Astrocyte (in vitro differentiated cells and primary cell): ENCODE measurements at regions not wholly inside any gene's neighbourhood (a gene's known extent, or its start where the extent isn't known, plus 50 kb on each side); places are given as distances from the start of the nearest gene placed in this dataset.
A peak's percentile ranks its signal among the peaks of the same experiment; 100 is the strongest.

Source experiments
- DNase-seq: peaks from one replicate; pipeline ENCODE4 v3.0.0-alpha.2; 2010; ENCODE audit warnings: low read depth
- FAIRE-seq: peaks from 2 replicates; lab custom pipeline; 2011; peaks lifted over from hg19 to GRCh38; lab: Jason Lieb, UNC
- H2AFZ ChIP-seq: 2 replicates; pipeline ENCODE4 v1.6.0; 2012; ENCODE audit warnings: low read depth, low read length, inconsistent platforms
- H3K27ac ChIP-seq: 2 replicates; pipeline ENCODE4 v1.5.1; 2011; ENCODE audit warnings: low read depth, low read length, inconsistent platforms
- H3K27me3 ChIP-seq: 2 replicates; pipeline ENCODE4 v1.6.0; 2011; ENCODE audit warnings: low read length, inconsistent platforms; ENCODE audit not compliant: insufficient read depth
- H3K36me3 ChIP-seq: 2 replicates; pipeline ENCODE4 v1.5.1; 2011; ENCODE audit warnings: low read length, inconsistent platforms; ENCODE audit not compliant: insufficient read depth
- H3K4me1 ChIP-seq: 2 replicates; pipeline ENCODE4 v1.5.1; 2011; ENCODE audit warnings: low read length, inconsistent platforms; ENCODE audit not compliant: insufficient read depth
- H3K4me2 ChIP-seq: 2 replicates; pipeline ENCODE4 v1.6.0; 2012; ENCODE audit warnings: low read length, inconsistent platforms
- H3K4me3 ChIP-seq: 2 replicates; pipeline ENCODE4 v1.5.1; 2011; ENCODE audit warnings: low read depth, mild to moderate bottlenecking, low read length, inconsistent platforms; ENCODE audit not compliant: insufficient read depth
- H3K79me2 ChIP-seq: 2 replicates; pipeline ENCODE4 v1.6.0; 2012; ENCODE audit warnings: mild to moderate bottlenecking, low read length, inconsistent platforms; ENCODE audit not compliant: insufficient read depth
- H3K9ac ChIP-seq: 2 replicates; pipeline ENCODE4 v1.6.0; 2012; ENCODE audit warnings: mild to moderate bottlenecking, low read length, inconsistent platforms
- H3K9me3 ChIP-seq: 2 replicates; pipeline ENCODE4 v1.5.1; 2012; ENCODE audit warnings: low read depth, mild to moderate bottlenecking, low read length, inconsistent platforms; ENCODE audit not compliant: insufficient read depth
- H4K20me1 ChIP-seq: 2 replicates; pipeline ENCODE4 v1.6.0; 2012; ENCODE audit warnings: low read length, inconsistent platforms; ENCODE audit not compliant: insufficient read depth
- H3K27ac Mint-ChIP-seq: one replicate; pipeline ENCODE4 v1.8.0; 2021; ENCODE audit warnings: mild to moderate bottlenecking, mixed read lengths; ENCODE audit not compliant: unreplicated experiment
- H3K27me3 Mint-ChIP-seq: one replicate; pipeline ENCODE4 v1.8.0; 2021; ENCODE audit warnings: low read depth, mixed read lengths; ENCODE audit not compliant: unreplicated experiment
- H3K36me3 Mint-ChIP-seq: one replicate; pipeline ENCODE4 v1.8.0; 2021; ENCODE audit warnings: low read depth, mixed read lengths; ENCODE audit not compliant: unreplicated experiment
- H3K4me1 Mint-ChIP-seq: one replicate; pipeline ENCODE4 v1.8.0; 2021; ENCODE audit warnings: low read depth, mixed read lengths; ENCODE audit not compliant: unreplicated experiment
- H3K4me3 Mint-ChIP-seq: one replicate; pipeline ENCODE4 v1.8.0; 2021; ENCODE audit warnings: mild to moderate bottlenecking, moderate library complexity, mixed read lengths; ENCODE audit not compliant: unreplicated experiment
- H3K9me3 Mint-ChIP-seq: one replicate; pipeline ENCODE4 v1.8.0; 2021; ENCODE audit warnings: mild to moderate bottlenecking, mixed read lengths; ENCODE audit not compliant: unreplicated experiment
- EZH2 ChIP-seq: IDR thresholded peaks from 2 replicates; pipeline ENCODE4 v1.6.1; 2012; ENCODE audit warnings: mild to moderate bottlenecking, low read length, inconsistent platforms; ENCODE audit not compliant: insufficient read depth
- TF ChIP-seq, protein P1 (sequence below): IDR thresholded peaks from 2 replicates; pipeline ENCODE4 v1.5.1; 2011; ENCODE audit warnings: low read depth, mild to moderate bottlenecking, inconsistent platforms, low read length, moderate library complexity; ENCODE audit not compliant: insufficient read depth

DNA sequence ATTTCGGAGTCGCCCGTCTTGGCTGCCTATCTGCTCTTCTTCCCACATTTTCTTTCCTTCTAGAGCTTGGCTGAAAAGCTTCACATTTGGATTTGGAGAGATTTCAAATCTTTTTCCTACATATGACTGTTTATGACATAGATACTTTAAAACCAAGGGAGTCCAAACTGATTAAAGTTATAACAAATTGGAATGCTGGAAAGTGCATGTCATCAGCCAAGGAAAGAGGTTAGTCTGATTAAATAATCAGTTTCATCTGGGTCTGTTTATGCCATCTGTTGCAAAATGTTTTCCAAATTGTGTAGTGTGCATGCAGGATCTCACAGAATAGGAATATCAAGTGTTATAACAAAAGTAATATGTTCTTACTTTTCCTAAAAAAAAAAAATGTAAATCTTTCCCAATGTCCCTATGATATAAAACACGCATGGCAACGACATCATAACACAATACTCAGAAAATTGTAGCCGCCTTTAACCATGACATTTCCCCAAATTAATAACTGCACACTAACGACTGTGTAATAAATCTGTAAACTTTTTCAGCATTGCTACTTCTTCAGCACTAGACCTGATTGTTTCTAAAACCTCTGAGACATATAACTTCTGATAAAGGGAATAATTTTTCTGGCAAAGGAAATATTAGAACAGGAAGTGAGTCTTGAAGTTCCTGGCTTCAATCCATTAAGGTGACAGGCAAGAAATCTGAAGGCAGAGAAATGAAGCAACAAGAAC, 230.2 kb upstream of the FOXQ1 start:
- peak overlapping the region; percentile 41 for H3K9ac ChIP-seq
- no peak overlapping the region for H3K4me3 ChIP-seq
- H3K4me1 Mint-ChIP-seq, result peaks cover 10% of the 10 kb centered on the region
- H2AFZ ChIP-seq, result no peak overlapping the region
- H3K36me3 Mint-ChIP-seq, result no peaks in the 10 kb centered on the region
- peaks cover 4% of the 10 kb centered on the region for H3K9me3 ChIP-seq
- DNase-seq (no peak), FAIRE-seq (no peak)
- H3K27ac ChIP-seq, result peak overlapping the region; percentile 32
- no peaks in the 10 kb centered on the region for H4K20me1 ChIP-seq
- peaks cover 6% of the 10 kb centered on the region for H3K4me1 ChIP-seq
- peak overlapping the region; percentile 8 for H3K27ac Mint-ChIP-seq
- H3K4me2 ChIP-seq, result peak overlapping the region; percentile 40
- H3K9me3 Mint-ChIP-seq, result peaks cover 5% of the 10 kb centered on the region
- peaks cover 12% of the 10 kb centered on the region for H3K27me3 Mint-ChIP-seq
- no peak overlapping the region for H3K4me3 Mint-ChIP-seq
- H3K27me3 ChIP-seq, result peaks cover 19% of the 10 kb centered on the region
- no peaks in the 10 kb centered on the region for H3K36me3 ChIP-seq
- TF ChIP-seq EZH2, result no peak
- TF ChIP-seq, protein P1, sequence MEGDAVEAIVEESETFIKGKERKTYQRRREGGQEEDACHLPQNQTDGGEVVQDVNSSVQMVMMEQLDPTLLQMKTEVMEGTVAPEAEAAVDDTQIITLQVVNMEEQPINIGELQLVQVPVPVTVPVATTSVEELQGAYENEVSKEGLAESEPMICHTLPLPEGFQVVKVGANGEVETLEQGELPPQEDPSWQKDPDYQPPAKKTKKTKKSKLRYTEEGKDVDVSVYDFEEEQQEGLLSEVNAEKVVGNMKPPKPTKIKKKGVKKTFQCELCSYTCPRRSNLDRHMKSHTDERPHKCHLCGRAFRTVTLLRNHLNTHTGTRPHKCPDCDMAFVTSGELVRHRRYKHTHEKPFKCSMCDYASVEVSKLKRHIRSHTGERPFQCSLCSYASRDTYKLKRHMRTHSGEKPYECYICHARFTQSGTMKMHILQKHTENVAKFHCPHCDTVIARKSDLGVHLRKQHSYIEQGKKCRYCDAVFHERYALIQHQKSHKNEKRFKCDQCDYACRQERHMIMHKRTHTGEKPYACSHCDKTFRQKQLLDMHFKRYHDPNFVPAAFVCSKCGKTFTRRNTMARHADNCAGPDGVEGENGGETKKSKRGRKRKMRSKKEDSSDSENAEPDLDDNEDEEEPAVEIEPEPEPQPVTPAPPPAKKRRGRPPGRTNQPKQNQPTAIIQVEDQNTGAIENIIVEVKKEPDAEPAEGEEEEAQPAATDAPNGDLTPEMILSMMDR, result no peak
- no peaks in the 10 kb centered on the region for H3K79me2 ChIP-seq

DNA sequence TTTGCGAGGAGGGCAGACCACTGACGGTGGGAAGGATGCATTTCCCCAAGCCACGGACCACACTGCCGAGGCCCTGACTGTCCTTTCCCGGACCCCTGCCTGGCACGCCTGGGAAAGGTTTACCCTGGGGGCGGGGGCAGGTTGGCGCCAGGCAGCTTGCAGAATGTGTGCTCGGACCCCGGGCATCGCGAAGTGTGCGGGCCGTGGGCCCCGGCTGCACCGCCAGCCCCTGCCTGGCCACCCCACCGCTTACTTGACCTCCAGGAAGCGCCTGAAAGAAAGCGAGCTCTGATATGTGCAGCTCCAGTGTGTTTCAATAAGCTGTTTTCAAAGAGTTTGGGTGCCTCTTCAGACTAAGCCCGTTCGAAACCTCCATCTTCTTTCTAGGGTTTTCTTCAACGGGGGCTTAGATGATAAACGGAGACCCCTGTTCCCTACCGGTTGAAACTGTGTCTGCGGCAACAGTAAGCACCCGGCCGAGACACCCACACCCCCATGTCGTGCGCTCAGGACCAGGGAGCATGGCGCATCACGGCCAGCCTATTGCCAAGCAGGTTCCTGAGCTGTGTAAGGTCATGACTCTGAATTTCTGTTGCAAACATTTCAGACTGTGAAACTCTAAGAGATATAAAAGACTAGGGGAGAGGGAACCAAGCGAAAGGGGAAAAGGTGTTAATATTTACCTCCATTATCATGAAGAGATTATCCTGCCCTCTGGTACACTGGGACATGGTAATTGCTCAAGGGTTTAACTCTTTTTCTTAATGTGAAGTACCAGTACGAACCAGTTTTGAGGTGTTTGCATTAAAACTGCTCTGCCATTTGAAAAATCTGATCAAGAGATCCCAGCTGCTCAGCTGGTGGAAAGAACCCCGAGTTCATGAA, 231.2 kb upstream of the FOXQ1 start:
- peaks cover 8% of the 10 kb centered on the region for H3K27me3 Mint-ChIP-seq
- DNase-seq (no peak), FAIRE-seq (peak; percentile 37)
- Histone ChIP-seq H3K79me2 (no peaks in the 10 kb centered on the region), H3K9ac (no peak overlapping the region), H3K4me3 (no peak overlapping the region), H2AFZ (no peak overlapping the region), H3K4me2 (no peak overlapping the region), H3K36me3 (no peaks in the 10 kb centered on the region), H4K20me1 (no peaks in the 10 kb centered on the region), H3K27ac (no peak overlapping the region), H3K4me1 (peaks cover 6% of the 10 kb centered on the region), H3K9me3 (no peaks in the 10 kb centered on the region), H3K27me3 (peaks cover 16% of the 10 kb centered on the region)
- peaks cover 6% of the 10 kb centered on the region for H3K9me3 Mint-ChIP-seq
- peak overlapping the region; percentile 34 for H3K27ac Mint-ChIP-seq
- H3K36me3 Mint-ChIP-seq, result no peaks in the 10 kb centered on the region
- peaks cover 10% of the 10 kb centered on the region for H3K4me1 Mint-ChIP-seq
- H3K4me3 Mint-ChIP-seq, result no peak overlapping the region
- TF ChIP-seq EZH2, result no peak
- TF ChIP-seq, protein P1, result no peak
